ENCODE measurements at regions not wholly inside any gene's neighbourhood (a gene's known extent, or its start where the extent isn't known, plus 50 kb on each side); places are given as distances from the start of the nearest gene placed in this dataset.

GRCh38 chr6:151730496-151730870 is 77.0 kb upstream of the ESR1 start:
- TF ChIP-seq POLR2A (IDR thresholded peaks at IDR 0.05) (no peak), EP300 (IDR thresholded peaks at IDR 0.05) (no peak)
